ENCODE measurements at regions not wholly inside any gene's neighbourhood (a gene's known extent, or its start where the extent isn't known, plus 50 kb on each side); places are given as distances from the start of the nearest gene placed in this dataset.

DNA sequence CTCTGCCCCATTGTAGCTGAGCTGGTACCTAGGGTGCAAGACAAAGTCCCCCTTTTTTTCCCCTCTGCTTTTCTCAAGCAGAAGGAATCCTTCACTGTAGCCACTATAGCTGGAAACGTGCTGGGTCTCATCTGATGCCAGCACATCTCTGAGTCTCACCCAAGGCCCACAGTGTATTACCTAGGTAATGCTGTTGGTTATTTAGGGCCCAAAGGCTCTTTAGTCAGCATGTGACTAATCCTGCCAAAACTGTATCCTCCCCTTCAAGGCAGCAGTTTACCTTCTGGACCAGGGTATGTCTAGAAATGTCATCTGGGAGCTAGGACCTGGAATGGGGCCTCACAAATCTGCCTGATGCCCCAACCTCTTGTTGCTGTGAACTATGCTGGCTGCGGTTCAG lies 423.4 kb downstream of the NUF2 start:
- Histone ChIP-seq H3K9me3 (ENCODE audit: control insufficient read depth, insufficient read depth, low read length) (no peaks in the 10 kb centered on the region; the same call in 1 of the 2 replicates), H3K4me3 (ENCODE audit: low read depth, low read length) (no peak overlapping the region), H3K27ac (ENCODE audit: low read depth, low read length) (no peak overlapping the region), H3K27me3 (ENCODE audit: control insufficient read depth, insufficient read depth, low read length) (no peaks in the 10 kb centered on the region)
- TF ChIP-seq, protein P1, sequence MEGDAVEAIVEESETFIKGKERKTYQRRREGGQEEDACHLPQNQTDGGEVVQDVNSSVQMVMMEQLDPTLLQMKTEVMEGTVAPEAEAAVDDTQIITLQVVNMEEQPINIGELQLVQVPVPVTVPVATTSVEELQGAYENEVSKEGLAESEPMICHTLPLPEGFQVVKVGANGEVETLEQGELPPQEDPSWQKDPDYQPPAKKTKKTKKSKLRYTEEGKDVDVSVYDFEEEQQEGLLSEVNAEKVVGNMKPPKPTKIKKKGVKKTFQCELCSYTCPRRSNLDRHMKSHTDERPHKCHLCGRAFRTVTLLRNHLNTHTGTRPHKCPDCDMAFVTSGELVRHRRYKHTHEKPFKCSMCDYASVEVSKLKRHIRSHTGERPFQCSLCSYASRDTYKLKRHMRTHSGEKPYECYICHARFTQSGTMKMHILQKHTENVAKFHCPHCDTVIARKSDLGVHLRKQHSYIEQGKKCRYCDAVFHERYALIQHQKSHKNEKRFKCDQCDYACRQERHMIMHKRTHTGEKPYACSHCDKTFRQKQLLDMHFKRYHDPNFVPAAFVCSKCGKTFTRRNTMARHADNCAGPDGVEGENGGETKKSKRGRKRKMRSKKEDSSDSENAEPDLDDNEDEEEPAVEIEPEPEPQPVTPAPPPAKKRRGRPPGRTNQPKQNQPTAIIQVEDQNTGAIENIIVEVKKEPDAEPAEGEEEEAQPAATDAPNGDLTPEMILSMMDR (IDR thresholded peaks at IDR 0.05; ENCODE audit: low read depth, low read length) = no peak
- DNase-seq (ENCODE audit: low read depth, low spot score) = no peak
- ChIA-PET POLR2A (no interaction called here), CTCF (no interaction called here)

DNA sequence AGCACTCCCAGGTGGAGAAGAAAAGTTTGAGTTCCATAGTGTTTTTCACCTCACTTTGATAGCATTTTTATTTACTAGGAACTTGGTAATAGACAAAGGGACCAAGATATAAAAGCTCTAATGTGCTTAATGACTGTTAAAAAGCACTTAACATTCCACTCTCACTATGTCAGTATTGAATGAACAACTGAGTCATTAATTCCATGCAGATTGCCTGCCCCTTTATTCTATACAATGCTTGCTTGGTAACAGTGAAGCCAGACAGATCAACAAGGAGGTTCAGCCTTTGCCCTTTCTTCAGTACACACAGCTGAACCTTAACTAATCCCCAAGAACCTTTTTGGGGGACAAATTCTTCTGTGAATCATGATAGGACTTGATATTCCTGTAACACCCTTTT lies 425.5 kb downstream of the NUF2 start:
- H3K4me3 ChIP-seq (ENCODE audit: low read depth, low read length) = no peak overlapping the region
- H3K9me3 ChIP-seq (ENCODE audit: control insufficient read depth, insufficient read depth, low read length) = no peaks in the 10 kb centered on the region; the same call in 1 of the 2 replicates
- H3K27me3 ChIP-seq (ENCODE audit: control insufficient read depth, insufficient read depth, low read length) = no peaks in the 10 kb centered on the region
- TF ChIP-seq, protein P1 (IDR thresholded peaks at IDR 0.05; ENCODE audit: low read depth, low read length) = no peak
- CTCF ChIA-PET = no interaction called here
- POLR2A ChIA-PET = no interaction called here
- H3K27ac ChIP-seq (ENCODE audit: low read depth, low read length) = no peak overlapping the region
- DNase-seq (ENCODE audit: low read depth, low spot score) = no peak

DNA sequence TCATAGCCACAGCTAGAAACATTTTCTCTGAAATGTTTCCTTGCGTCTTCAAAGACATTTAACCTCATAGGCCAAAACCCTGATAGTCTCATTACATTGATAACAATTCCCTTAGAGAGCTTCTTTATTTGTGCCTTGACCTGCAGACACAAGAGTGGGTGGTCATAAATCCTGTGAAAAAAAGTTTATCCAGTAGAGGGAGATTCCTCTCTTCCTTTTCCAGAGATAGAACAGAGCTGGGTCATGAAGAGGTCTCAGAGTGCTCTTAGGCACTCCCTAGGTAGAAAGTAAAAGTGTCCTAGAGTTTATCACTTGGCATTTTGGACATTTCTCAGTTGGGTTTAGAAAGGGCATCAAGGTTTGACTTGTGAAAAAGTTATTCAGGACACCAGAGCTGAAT lies 426.1 kb downstream of the NUF2 start:
- TF ChIP-seq, protein P1 (IDR thresholded peaks at IDR 0.05; ENCODE audit: low read depth, low read length) = no peak
- Histone ChIP-seq H3K4me3 (ENCODE audit: low read depth, low read length) (no peak overlapping the region), H3K27me3 (ENCODE audit: control insufficient read depth, insufficient read depth, low read length) (no peaks in the 10 kb centered on the region), H3K27ac (ENCODE audit: low read depth, low read length) (no peak overlapping the region), H3K9me3 (ENCODE audit: control insufficient read depth, insufficient read depth, low read length) (no peaks in the 10 kb centered on the region; the same call in 1 of the 2 replicates)
- ChIA-PET POLR2A (no interaction called here), CTCF (no interaction called here)
- no peak for DNase-seq (ENCODE audit: low read depth, low spot score)

DNA sequence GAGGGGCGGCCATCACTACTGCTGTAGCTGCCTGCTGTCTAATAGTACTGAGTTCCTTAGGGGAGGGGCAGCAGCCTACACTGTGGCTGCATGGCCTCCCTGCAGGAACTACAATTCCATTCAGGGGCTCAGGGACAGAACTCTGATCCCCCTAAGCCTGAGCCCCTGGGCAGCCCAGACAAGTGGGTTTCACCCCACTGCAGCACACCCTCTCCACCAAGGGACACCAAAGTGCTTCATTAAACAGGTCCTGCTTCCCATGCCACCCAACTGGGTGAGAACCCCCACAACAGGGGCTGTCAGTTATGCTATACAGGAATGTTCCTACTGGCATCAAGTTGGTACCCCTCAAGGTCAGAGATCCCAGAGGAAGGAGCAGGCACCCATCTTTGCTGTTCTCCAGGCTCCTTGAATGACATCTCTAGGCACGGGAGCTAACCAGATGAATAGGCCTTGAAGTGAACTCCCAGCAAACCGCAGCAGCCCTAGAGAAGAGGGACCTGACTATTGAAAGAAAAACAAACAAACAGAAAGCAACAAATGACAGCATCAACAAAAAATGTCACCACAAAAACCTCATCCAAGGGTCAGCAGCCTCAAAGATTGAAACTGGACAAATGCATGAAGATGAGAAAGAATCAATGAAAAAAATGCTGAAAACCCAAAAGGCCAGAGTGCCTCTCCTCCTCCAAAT lies 437.4 kb downstream of the NUF2 start:
- Histone ChIP-seq H3K9me3 (ENCODE audit: control insufficient read depth, insufficient read depth, low read length) (peaks cover 3% of the 10 kb centered on the region; the same call in 1 of the 2 replicates), H3K4me3 (ENCODE audit: low read depth, low read length) (no peak overlapping the region), H3K27me3 (ENCODE audit: control insufficient read depth, insufficient read depth, low read length) (no peaks in the 10 kb centered on the region), H3K27ac (ENCODE audit: low read depth, low read length) (no peak overlapping the region)
- no peak for DNase-seq (ENCODE audit: low read depth, low spot score)
- ChIA-PET POLR2A (no interaction called here), CTCF (no interaction called here)
- TF ChIP-seq, protein P1 (IDR thresholded peaks at IDR 0.05; ENCODE audit: low read depth, low read length) = no peak

DNA sequence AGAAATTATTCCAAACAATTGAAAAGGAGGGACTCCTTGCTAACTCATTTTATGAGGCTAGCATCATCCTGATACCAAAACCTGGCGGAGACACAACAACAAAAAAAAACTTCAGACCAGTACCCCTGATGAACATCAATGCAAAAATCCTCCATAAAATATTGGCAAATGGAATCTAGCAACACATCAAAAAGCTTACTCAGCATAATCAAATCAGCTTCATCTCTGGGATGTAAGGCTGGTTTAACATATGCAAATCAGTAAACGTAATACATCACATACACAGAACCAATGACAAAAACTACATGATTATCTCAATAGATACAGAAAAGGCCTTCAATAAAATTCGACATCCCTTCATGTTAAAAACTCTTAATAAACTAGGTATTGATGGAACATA lies 440.1 kb downstream of the NUF2 start:
- peaks cover 3% of the 10 kb centered on the region; the same call in 1 of the 2 replicates for H3K9me3 ChIP-seq (ENCODE audit: control insufficient read depth, insufficient read depth, low read length)
- no peaks in the 10 kb centered on the region for H3K27me3 ChIP-seq (ENCODE audit: control insufficient read depth, insufficient read depth, low read length)
- CTCF ChIA-PET = no interaction called here
- no peak overlapping the region for H3K4me3 ChIP-seq (ENCODE audit: low read depth, low read length)
- TF ChIP-seq, protein P1 (IDR thresholded peaks at IDR 0.05; ENCODE audit: low read depth, low read length) = no peak
- no peak for DNase-seq (ENCODE audit: low read depth, low spot score)
- POLR2A ChIA-PET = no interaction called here
- H3K27ac ChIP-seq (ENCODE audit: low read depth, low read length) = no peak overlapping the region
